ENCODE measurements at regions not wholly inside any gene's neighbourhood (a gene's known extent, or its start where the extent isn't known, plus 50 kb on each side); places are given as distances from the start of the nearest gene placed in this dataset.

GRCh38 chr4:137360761-137361160 lies 171.5 kb downstream of the PCDH18 start:
- TF ChIP-seq CTCF (IDR thresholded peaks at IDR 0.05) (no peak), ZFX (IDR thresholded peaks at IDR 0.05; ENCODE audit: borderline replicate concordance) (no peak)
